CD4-positive, alpha-beta T cell treated with Interleukin-10 for 1 hour (primary cell): ENCODE measurements at regions not wholly inside any gene's neighbourhood (a gene's known extent, or its start where the extent isn't known, plus 50 kb on each side); places are given as distances from the start of the nearest gene placed in this dataset.
"Not testable (repeated sequence)": the region's sequence is repeated elsewhere in the genome, so short reads cannot be mapped to it uniquely, and the experiment has no call there.

ENCODE experiments used
- DNase-seq: peaks from one replicate; pipeline ENCODE4 v3.0.0-alpha.2; 2020

DNA sequence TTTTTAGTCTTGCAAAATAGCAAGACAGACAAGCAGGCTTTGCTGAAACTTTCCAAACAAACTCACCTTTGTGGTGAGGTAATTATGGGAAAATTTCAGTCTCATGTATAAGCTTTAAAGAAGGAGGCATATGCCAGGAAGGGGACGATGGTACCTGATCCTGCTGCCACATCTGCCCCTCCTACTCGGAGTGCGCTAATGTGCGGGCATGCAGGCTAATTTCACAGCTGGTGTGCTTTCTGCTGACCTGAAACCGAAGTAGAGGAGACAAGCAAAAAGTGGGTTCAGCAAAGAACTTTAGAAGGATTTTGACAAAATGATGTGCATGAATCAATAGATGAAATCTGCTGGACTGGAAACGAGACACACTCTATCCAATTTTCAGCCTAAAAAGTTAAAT lies 117.1 kb upstream of the IRX4 start:
- DNase-seq: no peak

DNA sequence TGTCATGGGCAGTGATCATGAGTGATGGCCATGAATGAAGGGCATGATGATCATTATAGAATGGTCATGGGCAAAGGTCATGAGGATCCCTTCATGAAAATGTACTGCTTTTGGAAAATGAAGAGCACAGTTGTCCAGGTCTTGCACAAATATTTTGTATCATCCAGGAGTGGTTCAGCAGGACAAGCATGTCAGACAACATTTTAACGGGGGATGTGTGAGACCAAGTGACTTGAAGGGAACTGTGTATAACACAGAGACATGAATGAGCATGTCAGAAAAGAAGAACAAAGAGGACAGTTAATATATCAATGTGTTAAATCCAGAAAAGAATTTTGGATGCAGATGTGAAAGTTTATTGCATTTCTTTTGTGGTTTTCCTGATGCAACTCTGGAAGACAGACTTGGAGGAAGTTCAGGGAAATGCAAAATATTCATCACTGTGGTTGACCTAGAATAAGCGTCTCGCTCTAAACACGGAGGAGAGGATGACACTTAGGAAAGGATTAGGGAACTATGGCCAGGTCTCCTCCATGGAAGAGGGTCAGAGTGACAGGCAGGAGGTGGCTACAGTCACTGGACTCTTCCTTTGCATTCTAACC lies 116.1 kb upstream of the IRX4 start:
- no peak for DNase-seq

GRCh38 chr5:1998348-1998669 lies 115.6 kb upstream of the IRX4 start:
- no peak for DNase-seq

GRCh38 chr5:1997640-1998347 lies 115.1 kb upstream of the IRX4 start:
- DNase-seq: no peak

GRCh38 chr5:1995491-1995890 lies 112.8 kb upstream of the IRX4 start:
- no peak for DNase-seq

GRCh38 chr5:1987471-1987870 lies 104.7 kb upstream of the IRX4 start:
- no peak for DNase-seq

- no peak for DNase-seq
These were observed 103.1 kb upstream of the IRX4 start for GRCh38 chr5:1985781-1986180.

- DNase-seq: no peak
These were observed 101.4 kb upstream of the IRX4 start for GRCh38 chr5:1983919-1984695.

DNA sequence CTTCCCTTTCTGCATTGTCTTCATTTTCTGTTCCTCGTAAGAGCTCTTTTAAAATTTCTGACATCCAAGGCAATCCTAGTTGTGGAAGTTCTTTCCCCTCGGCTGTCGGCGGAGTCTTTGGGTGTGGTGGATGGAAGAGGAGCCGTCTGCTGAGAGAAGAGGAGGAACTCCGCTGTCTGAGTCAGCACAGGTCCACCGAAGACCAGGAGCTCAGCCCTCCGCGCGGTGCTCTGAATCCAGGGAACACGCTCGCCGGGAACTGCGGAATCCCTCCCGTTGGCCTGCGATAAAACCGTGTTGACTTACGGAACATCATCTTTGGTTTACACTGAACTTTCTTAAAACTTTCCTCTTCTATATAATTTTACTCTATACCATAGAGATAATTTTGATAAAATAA lies 100.7 kb upstream of the IRX4 start:
- DNase-seq: no peak

GRCh38 chr5:1982561-1982960 lies 99.8 kb upstream of the IRX4 start:
- DNase-seq: not testable (repeated sequence)

DNA sequence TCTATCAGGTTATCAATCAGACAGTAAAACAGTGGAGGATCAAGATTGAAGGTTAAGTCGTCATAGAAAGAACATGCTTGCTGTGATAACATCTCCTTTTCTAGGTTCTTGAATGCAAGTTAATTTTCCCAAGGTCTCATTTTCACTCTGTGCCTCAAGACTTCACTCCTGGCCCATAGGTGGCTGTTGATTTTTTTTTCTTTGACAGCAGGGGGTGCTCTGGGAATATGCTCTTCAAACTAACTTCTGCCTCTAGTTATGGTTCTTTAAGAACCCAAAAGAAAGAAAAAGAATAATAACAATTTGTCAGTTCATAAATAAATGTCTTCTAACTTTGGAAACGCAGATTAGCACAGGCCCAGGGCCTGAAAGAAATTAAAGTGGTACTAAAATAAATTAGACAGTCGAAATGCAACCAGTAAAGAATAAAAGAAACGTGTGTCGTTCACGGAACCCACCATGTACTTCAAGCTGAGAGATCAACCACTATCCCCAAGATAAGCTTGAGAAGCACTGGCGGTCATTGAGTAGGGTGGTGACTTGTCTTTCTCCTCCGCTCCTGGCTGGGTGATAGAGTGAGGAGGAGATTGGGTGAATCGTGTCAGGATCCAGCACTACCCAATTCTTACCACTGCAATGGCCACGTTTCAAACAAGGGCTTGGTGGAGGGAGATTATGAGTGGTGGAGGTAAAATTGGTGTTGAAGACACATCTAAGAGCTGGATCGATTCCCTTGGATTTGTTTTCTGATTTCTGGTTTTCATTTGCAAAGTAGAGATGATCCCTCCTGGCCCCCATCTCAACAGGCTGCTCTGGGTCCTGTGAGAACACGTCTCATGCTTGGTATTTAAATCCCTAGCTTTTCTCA lies 93.4 kb upstream of the IRX4 start:
- no peak for DNase-seq

DNA sequence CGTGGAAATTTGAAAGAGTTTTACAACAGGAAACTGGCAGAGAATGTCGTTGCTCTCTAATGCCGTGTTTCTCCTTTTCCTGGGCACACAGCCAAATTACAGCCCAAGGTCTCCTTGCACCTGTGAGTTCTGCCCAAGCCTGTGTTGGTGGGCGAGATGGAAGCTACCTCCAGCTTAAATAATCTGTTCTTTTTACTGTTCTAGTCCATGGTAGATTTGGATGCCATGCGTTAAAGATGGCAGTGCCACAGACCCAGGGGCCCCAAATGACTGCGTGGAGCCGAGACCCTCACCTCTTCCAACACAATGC lies 92.6 kb upstream of the IRX4 start:
- DNase-seq: no peak

DNA sequence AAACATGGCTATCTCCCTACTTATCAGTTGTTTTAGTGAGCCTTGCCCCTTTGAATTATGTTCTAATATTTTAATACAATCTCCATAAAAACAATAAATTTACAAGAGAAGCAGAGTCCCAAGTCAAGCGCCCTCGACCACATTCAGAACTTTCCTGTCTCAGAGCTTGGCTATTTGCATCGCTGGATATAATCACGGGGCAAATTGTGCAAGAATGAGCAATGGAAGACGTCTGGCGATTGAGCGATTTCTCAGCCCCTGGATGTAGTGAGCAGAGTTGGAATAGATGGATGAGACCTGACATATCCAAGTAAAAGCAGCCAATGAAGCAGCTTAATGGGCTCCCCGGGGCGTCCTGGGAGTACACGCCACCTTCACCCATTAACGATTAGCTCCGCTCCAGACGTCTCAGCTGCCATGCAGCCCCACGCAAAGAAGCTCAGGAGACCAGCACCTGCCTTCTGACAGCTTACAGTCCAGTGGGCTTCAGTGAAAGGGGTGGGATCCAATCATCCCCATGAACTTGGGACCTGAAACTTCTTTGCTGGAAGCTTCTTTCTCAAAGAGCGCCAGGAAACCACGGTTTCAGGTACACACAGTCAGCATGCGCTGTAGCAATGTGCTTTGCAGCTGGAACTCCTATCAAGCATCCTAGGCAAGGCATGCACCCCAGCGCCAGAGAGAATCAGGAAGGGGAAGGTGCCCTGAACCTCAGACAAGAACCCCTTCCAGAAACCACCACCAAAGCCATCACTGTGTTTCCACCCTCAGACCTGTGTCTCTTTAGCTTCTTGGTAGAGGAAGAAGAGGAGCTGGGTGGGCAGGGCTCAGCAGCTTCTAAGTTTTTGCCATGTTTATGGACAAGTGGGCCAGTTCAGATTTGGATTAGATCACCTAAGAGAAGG lies 92.0 kb upstream of the IRX4 start:
- no peak for DNase-seq

GRCh38 chr5:1974081-1974480 lies 91.4 kb upstream of the IRX4 start:
- DNase-seq: no peak

DNA sequence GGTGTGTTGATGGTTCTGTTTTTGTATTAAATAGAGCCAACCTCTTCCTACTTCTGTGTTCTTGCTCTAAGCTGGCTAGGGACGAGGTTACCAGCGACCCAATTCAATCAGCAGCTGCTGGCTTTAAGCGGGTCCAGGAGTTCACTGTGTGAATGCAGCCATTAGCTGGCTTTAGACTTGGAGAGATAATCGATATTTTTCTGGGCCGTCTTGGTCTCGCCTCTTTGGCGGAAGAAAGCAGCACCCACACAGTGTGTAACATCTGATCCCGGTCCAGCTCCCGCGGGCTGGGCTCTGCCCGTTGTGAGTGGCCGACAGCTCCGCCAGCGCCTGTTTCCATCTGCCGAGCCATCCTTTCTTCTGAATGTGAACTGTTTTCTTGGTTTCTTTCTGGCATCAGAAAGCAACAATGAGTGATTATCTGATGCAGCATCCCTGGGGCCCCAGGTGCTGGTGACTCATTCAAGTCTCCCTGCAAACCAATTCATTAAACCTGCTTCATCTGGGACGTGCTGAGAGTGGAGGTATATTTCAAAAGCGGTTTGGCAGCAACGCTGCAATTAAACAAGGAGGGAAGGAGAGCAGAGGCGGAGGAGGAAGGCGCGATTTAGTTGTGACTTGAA lies 90.8 kb upstream of the IRX4 start:
- no peak for DNase-seq

GRCh38 chr5:1971944-1972343 lies 89.2 kb upstream of the IRX4 start:
- DNase-seq: no peak

- no peak for DNase-seq
These were observed 85.0 kb upstream of the IRX4 start for GRCh38 chr5:1967736-1968135.

DNA sequence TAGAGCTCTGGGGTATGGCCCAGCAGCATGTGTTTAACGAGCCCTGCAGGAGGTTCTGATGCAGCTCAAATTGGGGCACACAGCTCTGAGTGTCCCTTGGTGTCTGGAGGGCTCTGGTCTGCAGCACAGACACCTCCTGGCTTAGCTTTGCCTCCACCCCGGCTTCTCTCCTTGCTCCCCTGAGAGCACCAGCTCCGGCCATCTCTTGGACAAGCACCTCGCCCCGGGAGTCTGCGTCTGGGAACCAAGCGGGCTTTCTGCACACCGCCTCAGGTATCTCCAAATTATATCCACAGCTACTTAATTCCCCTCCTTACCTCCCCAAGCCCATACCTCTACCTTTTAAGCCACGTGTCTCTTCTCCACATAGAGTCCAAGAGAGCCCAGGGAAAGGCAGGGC lies 83.7 kb upstream of the IRX4 start:
- no peak for DNase-seq

GRCh38 chr5:1965925-1966324 lies 83.2 kb upstream of the IRX4 start:
- no peak for DNase-seq

DNA sequence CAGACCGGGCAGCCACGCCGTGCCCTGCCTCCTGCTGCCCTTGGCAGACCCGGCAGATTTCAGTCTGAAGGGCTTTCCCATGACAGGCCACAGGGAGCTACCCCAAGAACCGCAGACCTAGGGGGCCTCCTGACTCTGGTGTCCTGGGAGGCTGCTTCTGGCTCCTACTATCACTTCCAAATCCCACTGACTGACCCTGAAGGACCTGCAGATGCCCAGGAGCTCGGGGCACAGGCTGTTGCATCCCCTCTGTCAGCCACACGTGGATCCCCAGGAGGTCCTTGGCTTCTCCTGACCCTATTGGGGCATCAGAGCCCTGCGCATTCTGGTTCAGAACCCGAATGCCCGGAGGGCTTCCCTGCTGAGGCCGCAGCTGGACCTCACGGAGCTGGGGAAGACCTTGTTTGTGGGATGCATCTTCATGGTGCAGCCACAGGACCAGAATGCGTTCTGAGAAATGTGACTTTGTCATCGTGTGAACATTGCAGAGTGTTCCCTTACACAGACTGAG lies 81.3 kb upstream of the IRX4 start:
- no peak for DNase-seq

GRCh38 chr5:1963358-1963757 lies 80.6 kb upstream of the IRX4 start:
- no peak for DNase-seq
